ENCODE measurements at regions not wholly inside any gene's neighbourhood (a gene's known extent, or its start where the extent isn't known, plus 50 kb on each side); places are given as distances from the start of the nearest gene placed in this dataset.

DNA sequence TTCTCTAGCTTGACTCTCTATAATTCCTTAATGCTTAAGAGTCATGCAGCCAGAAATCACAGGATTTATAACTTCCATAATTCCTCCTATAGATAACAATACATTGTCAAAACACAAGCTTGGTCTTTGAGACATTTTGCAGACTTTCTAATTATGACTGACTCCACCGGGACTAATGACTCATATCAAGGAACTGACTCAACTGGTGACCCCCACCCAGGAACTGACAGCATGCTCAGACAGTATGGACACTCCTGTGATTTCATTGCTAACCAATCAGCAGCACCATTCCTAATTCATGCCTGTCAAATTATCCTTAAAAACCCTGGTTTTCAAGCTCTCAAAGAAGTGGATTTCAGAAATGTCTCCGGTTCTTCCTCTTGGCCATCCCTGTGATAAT lies 670.5 kb upstream of the IMPG1 start:
- H3K4me3 ChIP-seq = no peak overlapping the region
- H3K27ac ChIP-seq = no peak overlapping the region

DNA sequence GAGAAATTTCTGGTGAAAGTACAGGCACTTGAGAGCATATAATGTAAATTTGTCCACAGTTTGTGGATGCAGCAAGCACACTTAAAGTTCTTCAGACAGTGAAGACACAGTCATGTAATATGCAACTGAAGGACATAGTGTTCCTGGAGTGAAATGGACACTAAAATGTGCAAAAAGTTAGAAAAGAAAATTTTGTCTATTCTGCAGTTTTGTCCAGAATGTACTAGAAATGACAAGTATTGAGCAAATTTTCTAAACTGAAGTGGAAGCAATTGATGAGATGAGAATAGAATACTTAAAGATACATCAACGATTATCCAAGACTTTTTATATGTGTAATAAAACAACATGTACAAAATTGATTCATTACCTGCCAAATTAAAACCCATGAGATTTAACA lies 647.0 kb upstream of the IMPG1 start:
- H3K4me3 ChIP-seq = no peak overlapping the region

DNA sequence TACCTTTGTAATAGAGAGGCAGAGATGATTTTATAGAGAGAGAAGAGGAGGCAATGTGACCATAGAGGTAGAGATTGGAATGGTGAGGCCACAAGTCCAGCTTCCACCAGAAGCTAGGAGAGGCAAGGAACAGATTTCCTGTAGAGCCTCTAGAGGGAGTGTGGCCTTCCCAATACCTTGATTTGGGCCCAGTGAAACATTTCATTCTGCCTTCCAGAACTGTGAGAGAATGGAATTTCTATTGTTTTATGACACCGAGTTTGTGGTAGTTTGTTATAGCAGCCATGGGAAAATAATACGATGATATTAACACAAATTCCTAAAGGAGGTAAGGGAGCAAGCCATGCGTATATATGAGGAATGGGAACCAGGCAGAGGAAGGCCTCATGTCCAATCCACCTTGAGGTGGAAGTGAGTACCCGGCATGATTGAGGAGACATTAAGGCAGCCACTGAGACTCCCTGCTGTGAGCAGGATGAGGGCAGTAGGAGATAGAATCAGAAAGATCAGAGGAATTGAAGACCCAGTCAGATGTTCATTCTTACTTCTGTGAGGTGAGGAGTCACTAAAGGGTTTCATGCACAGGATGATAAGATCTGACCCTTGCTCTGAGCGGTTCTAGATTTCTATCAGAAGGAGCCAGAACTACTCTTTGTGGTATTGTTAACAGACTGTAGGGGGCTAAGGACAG lies 636.3 kb upstream of the IMPG1 start:
- no peak overlapping the region for H3K4me3 ChIP-seq
- H3K27ac ChIP-seq = no peak overlapping the region

More for the DNA sequence above, 647.0 kb upstream of the IMPG1 start:
- H3K27ac ChIP-seq = no peak overlapping the region

DNA sequence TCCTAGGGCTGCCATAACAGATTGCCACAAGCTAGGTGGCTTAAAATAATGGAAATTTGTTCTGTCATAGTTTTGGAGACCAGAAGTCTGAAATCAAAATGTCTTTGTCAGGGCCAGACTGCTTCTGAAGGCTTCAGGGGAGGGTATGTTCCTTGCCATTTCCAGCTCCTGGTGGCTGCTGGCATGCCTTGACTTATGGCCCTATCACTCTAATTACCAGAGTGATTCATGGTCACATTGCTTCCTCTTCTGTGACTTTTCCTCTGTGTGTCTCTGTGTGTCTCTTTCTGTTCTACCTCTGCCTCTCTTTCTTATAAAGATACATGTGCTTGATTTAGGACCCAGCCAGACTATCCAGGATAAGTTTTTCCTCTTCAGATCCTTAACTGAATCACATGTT lies 635.2 kb upstream of the IMPG1 start:
- no peak overlapping the region for H3K27ac ChIP-seq
- no peak overlapping the region for H3K4me3 ChIP-seq

DNA sequence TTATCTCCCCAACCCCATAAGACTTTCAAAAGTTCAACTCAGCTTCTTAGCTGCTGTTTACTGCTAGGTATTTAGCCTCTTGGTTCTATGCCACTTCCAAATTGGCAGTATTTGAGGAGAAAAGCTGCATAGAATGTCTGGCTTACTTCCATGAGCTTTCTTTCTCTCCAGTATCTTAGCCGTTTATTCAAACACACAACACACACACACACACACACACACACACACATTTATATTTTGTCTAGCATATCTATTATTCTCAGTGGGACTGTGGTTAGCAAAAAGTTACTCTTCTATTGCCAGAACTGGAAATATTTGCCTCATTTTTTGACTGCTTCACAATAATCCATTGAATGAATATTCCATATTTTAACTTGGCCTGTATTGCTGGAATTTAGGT lies 634.2 kb upstream of the IMPG1 start:
- Histone ChIP-seq H3K27ac (no peak overlapping the region), H3K4me3 (no peak overlapping the region)

DNA sequence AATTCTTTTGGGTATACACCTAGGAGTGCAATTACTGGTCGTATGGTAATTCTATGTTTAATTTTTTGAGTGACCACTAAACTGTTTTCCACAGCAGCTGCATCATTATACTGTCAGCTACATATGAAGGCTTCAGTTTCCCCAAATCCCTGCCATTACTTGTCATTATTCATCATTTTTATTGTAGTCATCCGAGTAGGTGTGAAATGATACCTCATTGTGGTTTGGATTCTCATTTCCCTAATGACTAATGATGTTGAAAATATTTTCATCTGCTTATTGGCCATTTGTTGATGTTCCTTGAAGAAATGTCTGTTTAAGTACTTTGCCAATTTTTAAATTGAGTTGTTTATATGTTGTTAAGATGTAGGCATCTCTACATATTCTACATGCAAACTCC lies 633.6 kb upstream of the IMPG1 start:
- Histone ChIP-seq H3K27ac (no peak overlapping the region), H3K4me3 (no peak overlapping the region)

DNA sequence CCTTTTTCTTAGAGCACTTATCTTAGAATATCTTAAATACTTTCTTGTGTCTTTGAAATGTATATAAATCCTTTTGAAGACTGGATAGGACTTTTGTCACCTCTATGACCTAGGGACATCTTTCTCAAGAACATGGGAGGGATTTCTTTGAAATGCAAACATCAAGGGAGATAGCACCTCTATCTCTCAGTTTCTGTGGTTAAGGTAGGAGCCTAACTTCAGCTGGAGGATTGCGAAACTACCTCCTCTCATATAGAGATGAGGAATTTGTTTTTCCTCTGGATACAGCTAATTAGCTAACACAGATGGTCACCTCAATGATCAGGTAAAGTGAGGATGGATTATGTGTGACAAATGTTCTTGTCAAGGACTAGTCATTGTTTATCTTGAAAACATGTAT lies 631.3 kb upstream of the IMPG1 start:
- Histone ChIP-seq H3K27ac (no peak overlapping the region), H3K4me3 (no peak overlapping the region)

DNA sequence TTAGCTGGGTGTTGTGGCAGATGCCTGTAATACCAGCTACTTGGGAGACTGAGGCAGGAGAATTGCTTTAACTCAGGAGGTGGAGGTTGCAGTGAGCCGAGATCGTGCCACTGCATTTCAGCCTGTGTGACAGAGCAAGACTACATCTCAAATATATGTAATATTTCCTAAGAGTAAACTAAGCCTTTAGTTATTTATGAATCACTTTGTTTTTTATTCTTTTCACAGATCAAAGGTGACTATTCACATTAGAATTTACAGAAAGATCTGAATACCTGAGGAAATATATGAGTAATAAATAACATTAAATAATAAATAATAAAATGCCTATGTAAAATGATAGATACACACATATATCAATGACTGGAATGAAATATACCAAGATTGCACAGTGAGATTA lies 630.8 kb upstream of the IMPG1 start:
- no peak overlapping the region for H3K27ac ChIP-seq
- H3K4me3 ChIP-seq = no peak overlapping the region

DNA sequence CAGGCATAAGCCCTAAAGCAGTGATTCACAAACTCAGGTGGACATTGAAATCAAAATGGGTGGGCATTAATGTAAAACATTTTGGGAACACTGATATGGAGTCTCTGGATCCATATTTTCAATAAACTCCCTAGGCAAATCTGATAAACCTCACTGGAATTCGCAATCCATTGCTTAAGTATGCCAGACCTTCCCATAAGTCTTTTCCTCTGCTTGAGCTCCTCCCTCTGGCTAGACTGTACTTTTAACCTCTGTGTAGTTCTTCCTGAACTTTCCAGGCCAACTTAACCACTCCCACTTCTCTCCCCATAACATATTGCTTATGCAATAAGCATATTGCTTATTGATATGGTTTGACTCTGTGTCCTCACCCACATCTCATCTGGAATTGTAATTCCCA lies 629.7 kb upstream of the IMPG1 start:
- no peak overlapping the region for H3K4me3 ChIP-seq
- no peak overlapping the region for H3K27ac ChIP-seq

DNA sequence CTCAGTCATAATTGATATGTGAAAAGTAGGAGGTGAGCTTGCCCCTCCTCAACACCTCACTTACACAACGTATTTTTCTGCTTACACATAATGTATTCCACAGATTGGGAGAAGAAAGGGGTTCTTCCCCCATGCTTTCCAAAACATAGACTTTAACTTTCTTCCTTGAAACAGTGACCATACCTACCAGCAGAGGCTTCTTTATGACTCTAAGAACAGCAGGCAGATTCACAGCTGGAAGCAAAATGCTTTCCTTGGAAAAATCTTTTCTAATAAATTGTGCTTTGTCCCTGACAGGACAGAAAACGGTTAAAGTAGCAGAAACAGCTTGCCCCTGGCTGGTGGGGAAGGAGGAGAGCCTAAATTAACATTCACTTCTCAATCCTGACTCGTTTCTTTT lies 629.1 kb upstream of the IMPG1 start:
- Histone ChIP-seq H3K4me3 (no peak overlapping the region), H3K27ac (no peak overlapping the region)

DNA sequence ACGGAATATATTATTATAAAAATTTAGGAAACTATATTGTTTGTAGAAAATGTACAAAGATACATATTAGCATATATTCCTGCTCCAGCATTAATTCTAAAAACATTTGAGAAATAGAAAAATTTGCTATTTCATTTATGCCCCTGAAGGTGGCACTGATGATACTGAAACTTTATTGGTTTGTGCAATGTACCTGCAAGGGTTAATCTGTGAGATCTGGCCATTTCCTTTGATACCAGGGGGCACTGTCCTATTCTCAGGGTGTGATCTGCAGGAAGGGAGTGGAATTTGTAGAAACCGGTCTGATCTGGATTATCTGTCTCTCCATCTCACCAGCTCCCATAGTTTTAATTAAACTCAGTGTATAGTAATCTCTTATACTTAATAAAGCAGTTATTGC lies 625.1 kb upstream of the IMPG1 start:
- H3K4me3 ChIP-seq = no peak overlapping the region
- H3K27ac ChIP-seq = no peak overlapping the region

DNA sequence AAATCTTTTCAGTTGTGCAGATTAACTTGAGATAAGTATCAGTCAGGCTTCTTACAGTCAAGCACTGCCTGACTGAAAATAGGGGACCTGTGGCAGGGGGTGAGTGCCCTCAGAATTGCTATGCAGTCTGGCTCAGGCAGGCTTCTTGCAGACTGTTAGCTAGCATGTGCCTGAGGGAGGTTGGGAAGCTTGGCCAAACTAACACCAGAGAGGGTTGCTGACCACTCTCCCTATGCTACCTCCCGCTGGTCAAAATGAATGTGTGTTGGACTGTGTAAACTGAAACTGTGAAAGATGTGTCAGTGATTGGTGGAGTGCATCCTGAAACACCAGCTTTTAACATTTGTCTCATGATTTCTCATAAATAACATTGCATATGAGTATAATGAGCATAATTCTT lies 622.3 kb upstream of the IMPG1 start:
- H3K27ac ChIP-seq = no peak overlapping the region

DNA sequence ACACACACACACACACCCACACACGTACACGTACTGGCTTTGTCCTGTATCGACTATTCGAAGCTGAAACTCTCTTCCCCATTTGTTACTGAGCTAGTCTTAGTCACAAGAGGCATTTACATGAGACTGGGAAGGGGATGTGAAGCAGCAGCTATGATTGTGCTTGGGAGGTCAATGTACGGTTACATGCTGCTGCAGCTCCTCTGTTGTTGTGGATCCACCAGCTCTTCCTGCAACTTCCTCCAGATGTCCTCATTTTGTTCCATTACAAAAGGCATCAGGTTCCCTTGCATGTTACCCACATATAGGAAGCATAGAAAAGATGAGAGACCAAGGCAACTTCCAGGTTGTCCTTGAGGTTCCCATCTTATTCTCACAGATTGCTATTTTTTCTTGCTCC lies 612.4 kb upstream of the IMPG1 start:
- Histone ChIP-seq H3K4me3 (no peak overlapping the region), H3K27ac (no peak overlapping the region)

More for the DNA sequence above, 622.3 kb upstream of the IMPG1 start:
- H3K4me3 ChIP-seq = no peak overlapping the region

DNA sequence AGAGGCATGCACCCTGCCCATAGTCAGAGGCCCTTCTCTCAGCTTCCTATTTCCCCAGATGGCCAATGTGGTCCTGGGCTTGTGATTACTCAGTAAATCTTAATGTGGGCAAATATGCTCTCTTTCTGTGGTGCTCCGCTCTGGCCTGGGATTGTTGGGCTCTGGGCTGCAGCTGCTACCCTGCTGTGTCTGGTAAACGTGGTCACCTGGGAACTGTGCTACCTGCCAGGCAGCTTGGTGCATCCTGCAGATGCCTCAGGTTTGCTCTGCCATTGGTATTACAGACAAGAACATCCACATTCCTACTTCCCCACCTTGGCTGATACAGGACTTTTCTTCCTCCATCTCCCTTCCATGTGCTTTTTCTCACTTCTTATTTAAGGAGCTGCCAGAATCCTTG lies 611.5 kb upstream of the IMPG1 start:
- H3K4me3 ChIP-seq = no peak overlapping the region
- H3K27ac ChIP-seq = no peak overlapping the region

DNA sequence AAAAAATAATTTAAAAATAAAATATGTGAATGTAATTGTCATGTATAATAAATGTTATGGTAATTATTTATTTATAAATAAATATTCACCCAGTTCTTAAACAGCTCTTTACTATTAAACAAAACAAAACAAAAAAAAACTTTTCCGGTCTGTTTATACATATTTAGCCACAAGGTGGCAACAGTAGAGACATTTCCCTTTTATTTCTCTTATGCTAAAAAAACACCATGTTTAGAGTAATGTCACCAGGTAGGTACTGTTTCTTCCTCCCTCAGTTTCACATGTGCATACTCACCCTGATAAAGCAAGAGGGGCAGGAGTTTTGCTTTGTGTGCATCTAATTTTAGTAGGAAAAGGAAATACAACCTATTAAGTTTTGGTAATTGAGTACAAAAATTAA lies 610.4 kb upstream of the IMPG1 start:
- Histone ChIP-seq H3K27ac (no peak overlapping the region), H3K4me3 (no peak overlapping the region)

DNA sequence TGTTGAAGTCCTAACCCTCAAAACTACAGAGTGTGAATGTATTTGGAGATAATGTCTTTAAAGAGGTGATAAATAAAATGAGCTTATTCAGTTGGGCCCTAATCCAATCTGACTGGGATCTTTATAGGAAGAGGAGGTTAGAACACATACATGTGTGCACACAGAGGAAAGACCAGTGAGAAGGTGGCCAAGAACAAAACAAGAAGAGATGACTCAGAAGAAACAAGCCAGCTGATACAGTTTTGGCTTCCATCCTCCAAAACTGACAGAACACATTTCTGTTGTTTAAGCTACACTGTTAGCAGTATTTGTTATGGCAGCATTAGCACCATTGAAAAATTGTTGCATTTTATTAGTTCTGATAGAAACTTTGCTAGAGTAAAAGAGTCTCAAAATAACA lies 609.3 kb upstream of the IMPG1 start:
- H3K4me3 ChIP-seq = no peak overlapping the region
- no peak overlapping the region for H3K27ac ChIP-seq

DNA sequence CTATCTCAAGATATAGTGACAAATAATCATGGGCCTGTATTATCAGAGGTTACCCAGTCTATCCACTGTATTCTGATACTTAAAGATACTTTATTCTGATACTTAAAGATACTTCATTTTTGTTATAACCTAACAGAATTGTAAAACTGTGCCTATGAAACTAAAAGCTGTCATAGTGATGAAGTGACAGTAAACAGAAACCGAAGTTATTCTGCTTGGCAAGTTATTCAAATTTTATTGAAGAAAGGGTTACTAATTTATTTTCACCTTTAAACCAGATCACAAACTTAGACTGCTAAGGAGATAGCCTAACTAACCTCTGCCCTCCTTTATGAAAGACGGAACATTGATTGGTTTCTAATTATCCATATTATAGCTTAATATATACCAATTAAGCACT lies 604.6 kb upstream of the IMPG1 start:
- Histone ChIP-seq H3K27ac (no peak overlapping the region), H3K4me3 (no peak overlapping the region)

DNA sequence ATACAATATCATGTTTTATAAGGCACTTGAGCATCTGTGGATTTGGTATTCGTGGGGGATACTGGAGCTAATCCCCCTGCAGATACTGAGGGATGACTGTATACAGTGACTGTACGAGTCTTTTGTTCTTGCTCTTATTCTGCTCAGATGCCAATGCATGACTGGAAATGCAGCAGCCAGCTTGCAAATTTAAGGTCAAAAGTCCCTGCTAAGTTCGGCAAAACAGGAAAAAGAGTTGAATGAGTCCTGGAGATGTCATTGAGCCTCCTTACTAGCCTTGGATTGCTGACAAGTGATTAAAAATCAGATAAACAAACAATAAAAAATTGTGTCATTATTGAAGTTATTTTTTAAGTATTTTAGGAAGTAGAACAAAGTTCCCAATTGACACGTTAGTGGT lies 599.3 kb upstream of the IMPG1 start:
- no peak overlapping the region for H3K4me3 ChIP-seq
- no peak overlapping the region for H3K27ac ChIP-seq

DNA sequence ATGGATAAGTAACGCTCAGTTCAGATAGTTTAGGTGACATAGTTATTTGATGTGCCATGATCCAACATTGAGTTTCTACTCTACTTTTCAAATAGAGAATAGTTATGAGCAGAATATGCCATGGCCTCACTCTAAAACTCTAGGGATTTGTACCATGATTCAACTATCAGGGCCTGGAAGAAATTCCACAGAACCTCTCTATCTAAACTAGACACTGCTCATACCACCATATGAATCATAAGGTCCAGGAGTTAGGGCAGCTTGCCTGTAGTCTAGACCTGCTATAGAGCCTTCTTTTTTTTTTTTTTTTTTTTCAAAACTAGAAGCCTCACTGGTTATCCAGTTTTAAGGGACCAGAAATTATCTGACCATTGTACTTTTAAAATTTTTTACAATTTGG lies 571.8 kb upstream of the IMPG1 start:
- H3K27ac ChIP-seq = no peak overlapping the region
- H3K4me3 ChIP-seq = no peak overlapping the region

DNA sequence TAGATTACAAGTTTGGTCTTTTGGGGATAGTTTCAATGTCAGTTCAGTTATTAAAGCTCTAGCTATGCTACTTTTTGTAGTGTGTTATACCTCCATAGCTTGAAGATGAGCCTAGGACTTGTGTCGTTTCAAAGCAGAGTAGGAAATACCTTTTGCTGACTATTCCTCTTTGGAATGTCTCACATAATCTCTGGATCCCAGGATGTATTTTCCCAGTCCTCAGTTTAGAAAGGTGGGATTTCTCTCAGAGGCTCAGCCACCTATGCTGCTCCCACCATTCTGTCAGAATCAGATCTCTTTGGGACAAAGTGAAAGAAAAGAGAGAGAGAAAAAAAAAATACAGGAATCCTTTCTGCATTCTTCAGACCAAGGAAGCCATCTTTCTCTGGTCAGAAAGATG lies 567.5 kb upstream of the IMPG1 start:
- Histone ChIP-seq H3K4me3 (no peak overlapping the region), H3K27ac (no peak overlapping the region)

DNA sequence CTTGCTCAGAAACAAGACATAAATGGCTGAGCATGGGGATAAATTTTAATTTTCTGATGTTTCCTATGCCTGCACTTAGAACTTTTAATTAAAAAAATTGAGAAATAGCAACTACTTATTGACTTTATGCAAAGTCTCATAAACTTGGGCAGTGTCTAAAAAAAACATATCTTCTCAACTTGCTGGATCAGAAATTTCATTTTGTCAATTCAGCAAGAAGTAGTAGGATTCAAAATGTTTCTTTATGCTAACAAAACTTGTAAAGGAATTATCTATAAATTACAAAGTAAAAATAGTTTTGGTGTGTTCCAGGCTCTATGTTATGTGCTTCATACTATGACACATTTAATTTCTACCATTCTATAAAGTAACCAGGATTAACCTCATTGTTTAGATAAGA lies 562.2 kb upstream of the IMPG1 start:
- Histone ChIP-seq H3K4me3 (no peak overlapping the region), H3K27ac (no peak overlapping the region)

DNA sequence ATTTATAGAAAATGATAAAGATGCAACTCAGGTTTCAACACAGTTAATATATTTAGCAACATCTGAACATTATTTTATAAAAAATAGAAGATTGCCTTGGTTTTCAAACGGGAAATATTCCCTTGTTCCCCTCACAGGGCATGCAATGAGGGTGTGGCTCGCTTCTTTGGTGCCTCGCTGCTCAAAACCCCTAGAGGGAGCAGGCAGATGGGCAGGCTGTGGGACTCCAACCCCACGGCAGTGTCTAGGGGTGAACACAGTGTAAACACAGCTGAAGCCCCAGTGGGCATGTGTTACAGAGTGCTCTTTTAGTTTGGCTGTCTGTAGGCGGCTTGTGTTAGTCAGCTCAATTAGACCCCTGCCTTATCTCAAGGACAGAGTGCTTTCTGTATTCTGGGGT lies 560.8 kb upstream of the IMPG1 start:
- no peak overlapping the region for H3K4me3 ChIP-seq

DNA sequence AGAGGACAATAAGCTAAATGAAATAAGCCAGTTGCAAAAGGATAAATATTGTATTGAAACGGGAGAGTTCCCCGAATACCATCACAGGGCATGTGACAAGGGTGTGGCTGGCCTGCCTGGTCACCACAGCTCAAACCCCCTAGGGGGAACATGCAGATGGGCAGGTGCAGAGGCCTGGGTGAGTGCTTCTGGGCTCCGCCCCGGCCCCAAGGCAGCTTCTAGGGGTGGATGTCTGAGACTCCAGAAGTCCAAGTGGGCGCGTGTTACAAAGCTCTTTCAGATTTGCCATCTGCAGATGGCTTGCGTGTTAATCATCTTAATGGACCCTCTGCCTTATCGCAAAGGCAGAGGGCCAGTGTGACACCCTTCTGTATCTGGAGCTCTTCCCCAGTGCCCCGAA lies 559.2 kb upstream of the IMPG1 start:
- Histone ChIP-seq H3K27ac (no peak overlapping the region), H3K4me3 (no peak overlapping the region)

More for the DNA sequence above, 560.8 kb upstream of the IMPG1 start:
- H3K27ac ChIP-seq = no peak overlapping the region

Measured in skin epidermis (tissue), 12 donors.